ENCODE measurements at regions not wholly inside any gene's neighbourhood (a gene's known extent, or its start where the extent isn't known, plus 50 kb on each side); places are given as distances from the start of the nearest gene placed in this dataset.

DNA sequence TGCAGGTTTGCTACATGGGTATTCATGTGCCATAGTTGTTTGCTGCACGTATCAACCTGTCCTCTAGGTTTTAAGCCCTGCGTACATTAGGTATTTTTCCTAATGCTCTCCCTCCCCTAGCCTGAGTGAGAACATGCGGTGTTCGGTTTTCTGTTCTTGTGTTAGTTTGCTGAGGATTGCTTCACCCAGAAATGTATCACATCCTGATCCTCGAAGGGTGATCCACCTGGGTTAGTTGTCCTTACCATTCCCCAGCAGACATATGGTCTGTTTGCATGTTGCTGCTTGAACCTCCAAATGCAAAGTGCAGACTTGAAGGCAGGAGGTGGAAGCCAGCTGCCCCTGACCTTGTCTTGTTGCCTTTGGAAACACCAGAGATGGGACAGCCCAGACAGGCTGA lies 161.5 kb upstream of the WDR1 start:
- no peaks in the 10 kb centered on the region for H3K36me3 Mint-ChIP-seq (ENCODE audit: low read depth)
- H3K27me3 Mint-ChIP-seq (ENCODE audit: low read depth) = no peaks in the 10 kb centered on the region
- TF ChIP-seq CTCF (IDR thresholded peaks at IDR 0.05; ENCODE audit: unreplicated experiment in 3 of 3) = no peak
- H3K9me3 Mint-ChIP-seq = no peaks in the 10 kb centered on the region
- H3K4me1 Mint-ChIP-seq = peaks cover 2% of the 10 kb centered on the region
- no peak overlapping the region for H3K27ac Mint-ChIP-seq
- H3K4me3 Mint-ChIP-seq = no peak overlapping the region

GRCh38 chr4:10276152-10276551 lies 159.6 kb upstream of the WDR1 start:
- Mint-ChIP-seq H3K9me3 (no peaks in the 10 kb centered on the region), H3K27ac (no peak overlapping the region), H3K4me3 (no peak overlapping the region), H3K4me1 (peaks cover 8% of the 10 kb centered on the region), H3K36me3 (ENCODE audit: low read depth) (no peaks in the 10 kb centered on the region), H3K27me3 (ENCODE audit: low read depth) (peaks cover 7% of the 10 kb centered on the region)
- TF ChIP-seq CTCF (IDR thresholded peaks at IDR 0.05; ENCODE audit: unreplicated experiment in 3 of 3) = no peak

DNA sequence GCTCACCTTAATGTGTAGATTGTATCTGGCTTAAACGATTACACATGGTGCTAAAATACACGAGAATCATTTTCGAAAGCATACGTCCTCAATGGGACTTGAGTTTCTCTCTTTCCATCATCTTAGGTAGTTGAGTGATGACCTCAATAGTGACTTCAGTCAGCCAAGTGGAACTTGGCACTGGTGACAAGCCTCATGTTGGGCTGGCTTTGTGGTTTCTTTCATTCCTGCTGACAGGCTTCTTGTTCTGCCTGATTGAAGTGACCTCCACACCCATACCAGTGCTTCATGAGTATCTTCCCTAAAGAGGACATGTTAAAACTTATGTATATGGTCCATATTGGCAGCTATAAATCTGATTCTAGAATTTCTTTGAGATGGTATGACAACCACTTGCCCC lies 159.1 kb upstream of the WDR1 start:
- peaks cover 8% of the 10 kb centered on the region for H3K4me1 Mint-ChIP-seq
- H3K27me3 Mint-ChIP-seq (ENCODE audit: low read depth) = peaks cover 7% of the 10 kb centered on the region
- no peak for TF ChIP-seq CTCF (IDR thresholded peaks at IDR 0.05; ENCODE audit: unreplicated experiment in 3 of 3)
- H3K36me3 Mint-ChIP-seq (ENCODE audit: low read depth) = no peaks in the 10 kb centered on the region
- H3K4me3 Mint-ChIP-seq = no peak overlapping the region
- H3K27ac Mint-ChIP-seq = no peak overlapping the region
- H3K9me3 Mint-ChIP-seq = no peaks in the 10 kb centered on the region

- no peaks in the 10 kb centered on the region for H3K36me3 Mint-ChIP-seq (ENCODE audit: low read depth)
- no peak overlapping the region for H3K4me3 Mint-ChIP-seq
- peaks cover 8% of the 10 kb centered on the region for H3K4me1 Mint-ChIP-seq
- H3K9me3 Mint-ChIP-seq = no peaks in the 10 kb centered on the region
- TF ChIP-seq CTCF (IDR thresholded peaks at IDR 0.05; ENCODE audit: unreplicated experiment in 3 of 3) = no peak
- peaks cover 11% of the 10 kb centered on the region for H3K27me3 Mint-ChIP-seq (ENCODE audit: low read depth)
- H3K27ac Mint-ChIP-seq = no peak overlapping the region
Measured at GRCh38 chr4:10273030-10273429, 156.4 kb upstream of the WDR1 start.

GRCh38 chr4:10272511-10272910 lies 155.9 kb upstream of the WDR1 start:
- Mint-ChIP-seq H3K27me3 (ENCODE audit: low read depth) (peaks cover 11% of the 10 kb centered on the region), H3K9me3 (no peaks in the 10 kb centered on the region), H3K4me1 (peaks cover 8% of the 10 kb centered on the region), H3K27ac (no peak overlapping the region), H3K4me3 (no peak overlapping the region), H3K36me3 (ENCODE audit: low read depth) (no peaks in the 10 kb centered on the region)
- no peak for TF ChIP-seq CTCF (IDR thresholded peaks at IDR 0.05; ENCODE audit: unreplicated experiment in 3 of 3)

DNA sequence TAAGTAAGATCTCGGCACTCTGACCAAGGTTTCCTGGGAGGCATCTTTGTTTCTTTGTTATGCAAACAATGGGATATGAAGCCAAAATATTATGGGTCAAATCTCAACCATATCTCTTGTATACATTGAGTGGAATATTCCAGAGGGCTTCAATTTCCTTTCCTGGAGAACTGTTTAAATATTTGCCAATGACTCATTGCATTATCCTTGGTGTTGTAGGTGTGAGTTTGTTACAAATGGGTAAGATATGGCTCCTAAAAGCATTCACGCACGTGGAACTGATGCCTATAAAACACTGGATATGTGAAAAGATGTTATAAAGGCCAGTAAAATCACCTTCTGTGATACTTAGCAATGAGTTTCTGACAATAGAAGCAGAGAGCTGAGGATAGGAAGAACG lies 150.5 kb upstream of the WDR1 start:
- no peak overlapping the region for H3K27ac Mint-ChIP-seq
- H3K9me3 Mint-ChIP-seq = no peaks in the 10 kb centered on the region
- H3K4me1 Mint-ChIP-seq = no peaks in the 10 kb centered on the region
- H3K4me3 Mint-ChIP-seq = no peak overlapping the region
- no peak for TF ChIP-seq CTCF (IDR thresholded peaks at IDR 0.05; ENCODE audit: unreplicated experiment in 3 of 3)
- no peaks in the 10 kb centered on the region for H3K36me3 Mint-ChIP-seq (ENCODE audit: low read depth)
- peaks cover 13% of the 10 kb centered on the region for H3K27me3 Mint-ChIP-seq (ENCODE audit: low read depth)
